Osteoblast (primary cell): ENCODE measurements at regions not wholly inside any gene's neighbourhood (a gene's known extent, or its start where the extent isn't known, plus 50 kb on each side); places are given as distances from the start of the nearest gene placed in this dataset.

Experiments used
- DNase-seq: peaks from one replicate; pipeline ENCODE4 v3.0.0; 2011; ENCODE audit warnings: low spot score, mixed read lengths; ENCODE audit not compliant: insufficient read length; ENCODE audit errors: missing footprints
- H2AFZ ChIP-seq: 2 replicates; pipeline ENCODE4 v1.6.0; 2011; ENCODE audit warnings: mild to moderate bottlenecking, low read length
- H3K27ac ChIP-seq: 2 replicates; pipeline ENCODE4 v1.5.1; 2011; ENCODE audit warnings: mild to moderate bottlenecking, low read depth, low read length, moderate library complexity
- H3K27me3 ChIP-seq: 2 replicates; pipeline ENCODE4 v1.6.0; 2012; ENCODE audit warnings: mild to moderate bottlenecking, control low read depth, inconsistent platforms, low read length, moderate library complexity; ENCODE audit not compliant: insufficient read depth
- H3K36me3 ChIP-seq: 2 replicates; pipeline ENCODE4 v1.5.1; 2011; ENCODE audit warnings: mild to moderate bottlenecking, low read length, control low read depth, moderate library complexity; ENCODE audit not compliant: insufficient read depth
- H3K4me1 ChIP-seq: 2 replicates; pipeline ENCODE4 v1.5.1; 2011; ENCODE audit warnings: mild to moderate bottlenecking, low read length, control low read depth, moderate library complexity; ENCODE audit not compliant: insufficient read depth
- H3K4me2 ChIP-seq: 2 replicates; pipeline ENCODE4 v1.6.0; 2011; ENCODE audit warnings: mild to moderate bottlenecking, low read length; ENCODE audit not compliant: insufficient read depth
- H3K4me3 ChIP-seq: fragments of 200-600 bp; sonication (generic); 3 replicates; pipeline ENCODE4 v1.5.1; 2012; ENCODE audit warnings: mild to moderate bottlenecking, low read length, inconsistent platforms; ENCODE audit not compliant: insufficient read depth
- H3K79me2 ChIP-seq: 2 replicates; pipeline ENCODE4 v1.6.0; 2012; ENCODE audit warnings: mild to moderate bottlenecking, low read length, control low read depth, inconsistent platforms; ENCODE audit not compliant: insufficient read depth
- H3K9me3 ChIP-seq: 2 replicates; pipeline ENCODE4 v1.5.1; 2011; ENCODE audit warnings: low read depth, low read length, control low read depth
- H4K20me1 ChIP-seq: 2 replicates; pipeline ENCODE4 v1.6.0; 2012; ENCODE audit warnings: mild to moderate bottlenecking, low read length, control low read depth; ENCODE audit not compliant: insufficient read depth
- TF ChIP-seq, protein P1 (sequence below): IDR thresholded peaks from 2 replicates; pipeline ENCODE4 v1.5.1; 2011; ENCODE audit warnings: mild to moderate bottlenecking, low read depth, low read length, moderate library complexity; ENCODE audit errors: extremely low read depth

DNA sequence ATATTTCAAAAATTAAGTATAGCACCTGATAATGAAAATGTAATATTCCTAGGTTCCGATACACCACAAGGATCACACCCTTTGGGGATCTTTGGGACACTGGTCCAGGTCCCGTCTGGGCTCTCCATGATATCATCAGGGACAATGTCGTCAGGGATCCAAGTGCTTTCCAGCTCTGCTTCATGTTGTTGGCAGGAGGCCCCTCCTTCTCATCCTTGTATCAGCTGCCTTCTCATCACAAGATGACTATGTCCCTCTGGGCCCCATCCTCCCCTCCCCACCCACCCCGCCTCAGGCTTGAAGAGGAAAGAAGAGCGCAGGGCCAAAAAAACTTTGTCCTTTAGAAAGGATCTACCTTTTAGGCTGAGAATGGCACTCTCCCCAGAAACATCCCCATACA lies 128.3 kb upstream of the KLF3 start:
- Histone ChIP-seq H3K27me3 (peaks cover 5% of the 10 kb centered on the region), H3K4me1 (no peaks in the 10 kb centered on the region), H3K4me3 (no peak overlapping the region), H4K20me1 (no peaks in the 10 kb centered on the region), H3K79me2 (no peaks in the 10 kb centered on the region), H2AFZ (no peak overlapping the region), H3K27ac (no peak overlapping the region), H3K9me3 (no peaks in the 10 kb centered on the region), H3K36me3 (no peaks in the 10 kb centered on the region), H3K4me2 (no peak overlapping the region)
- DNase-seq: no peak
- TF ChIP-seq, protein P1, sequence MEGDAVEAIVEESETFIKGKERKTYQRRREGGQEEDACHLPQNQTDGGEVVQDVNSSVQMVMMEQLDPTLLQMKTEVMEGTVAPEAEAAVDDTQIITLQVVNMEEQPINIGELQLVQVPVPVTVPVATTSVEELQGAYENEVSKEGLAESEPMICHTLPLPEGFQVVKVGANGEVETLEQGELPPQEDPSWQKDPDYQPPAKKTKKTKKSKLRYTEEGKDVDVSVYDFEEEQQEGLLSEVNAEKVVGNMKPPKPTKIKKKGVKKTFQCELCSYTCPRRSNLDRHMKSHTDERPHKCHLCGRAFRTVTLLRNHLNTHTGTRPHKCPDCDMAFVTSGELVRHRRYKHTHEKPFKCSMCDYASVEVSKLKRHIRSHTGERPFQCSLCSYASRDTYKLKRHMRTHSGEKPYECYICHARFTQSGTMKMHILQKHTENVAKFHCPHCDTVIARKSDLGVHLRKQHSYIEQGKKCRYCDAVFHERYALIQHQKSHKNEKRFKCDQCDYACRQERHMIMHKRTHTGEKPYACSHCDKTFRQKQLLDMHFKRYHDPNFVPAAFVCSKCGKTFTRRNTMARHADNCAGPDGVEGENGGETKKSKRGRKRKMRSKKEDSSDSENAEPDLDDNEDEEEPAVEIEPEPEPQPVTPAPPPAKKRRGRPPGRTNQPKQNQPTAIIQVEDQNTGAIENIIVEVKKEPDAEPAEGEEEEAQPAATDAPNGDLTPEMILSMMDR: no peak

DNA sequence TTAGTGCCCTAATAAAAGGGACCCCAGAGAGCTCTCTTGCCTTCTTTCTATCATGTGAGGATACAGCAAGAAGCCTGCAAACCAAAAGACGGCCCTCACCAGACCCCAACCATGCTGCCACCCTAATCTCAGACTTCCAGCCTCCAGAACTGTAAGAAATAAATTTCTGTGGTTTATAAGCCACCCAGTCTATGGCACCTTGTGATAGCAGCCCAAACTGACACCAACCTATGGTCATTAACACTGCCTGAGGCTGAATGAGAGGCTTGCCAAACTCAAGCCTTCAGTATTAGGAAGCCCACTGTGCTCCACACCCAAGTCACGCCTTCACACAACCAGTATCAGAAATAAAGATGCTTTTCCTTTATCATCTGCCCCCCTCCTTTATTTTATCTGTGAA lies 127.3 kb upstream of the KLF3 start:
- Histone ChIP-seq H3K4me3 (no peak overlapping the region), H3K4me2 (no peak overlapping the region), H4K20me1 (no peaks in the 10 kb centered on the region), H3K9me3 (no peaks in the 10 kb centered on the region), H3K79me2 (no peaks in the 10 kb centered on the region), H3K36me3 (no peaks in the 10 kb centered on the region), H3K27me3 (peaks cover 5% of the 10 kb centered on the region), H3K27ac (no peak overlapping the region), H2AFZ (no peak overlapping the region), H3K4me1 (no peaks in the 10 kb centered on the region)
- no peak for DNase-seq
- TF ChIP-seq, protein P1: no peak

DNA sequence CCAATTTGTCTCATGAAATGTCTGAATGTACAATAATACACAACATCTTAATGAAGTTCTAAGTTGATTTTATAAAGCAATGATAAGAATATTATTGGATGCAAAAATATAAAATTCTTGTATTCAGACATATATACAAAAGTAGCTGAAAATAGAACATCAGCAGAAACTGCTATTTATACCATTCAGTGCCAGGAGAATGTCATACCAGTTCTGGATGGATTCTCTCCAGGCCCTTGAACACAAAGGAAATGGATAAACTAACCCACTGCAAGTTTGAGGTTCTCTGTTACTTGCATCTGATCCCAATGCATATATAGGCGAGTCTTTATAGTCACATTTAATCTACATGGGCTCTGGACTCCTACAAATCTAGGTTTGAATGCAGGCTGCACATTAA lies 126.3 kb upstream of the KLF3 start:
- DNase-seq: no peak
- H3K4me1 ChIP-seq: no peaks in the 10 kb centered on the region
- no peak overlapping the region for H2AFZ ChIP-seq
- H4K20me1 ChIP-seq: no peaks in the 10 kb centered on the region
- H3K36me3 ChIP-seq: no peaks in the 10 kb centered on the region
- H3K9me3 ChIP-seq: no peaks in the 10 kb centered on the region
- H3K27me3 ChIP-seq: peaks cover 10% of the 10 kb centered on the region
- H3K4me3 ChIP-seq: no peak overlapping the region
- TF ChIP-seq, protein P1: no peak
- no peaks in the 10 kb centered on the region for H3K79me2 ChIP-seq
- H3K4me2 ChIP-seq: no peak overlapping the region
- no peak overlapping the region for H3K27ac ChIP-seq

DNA sequence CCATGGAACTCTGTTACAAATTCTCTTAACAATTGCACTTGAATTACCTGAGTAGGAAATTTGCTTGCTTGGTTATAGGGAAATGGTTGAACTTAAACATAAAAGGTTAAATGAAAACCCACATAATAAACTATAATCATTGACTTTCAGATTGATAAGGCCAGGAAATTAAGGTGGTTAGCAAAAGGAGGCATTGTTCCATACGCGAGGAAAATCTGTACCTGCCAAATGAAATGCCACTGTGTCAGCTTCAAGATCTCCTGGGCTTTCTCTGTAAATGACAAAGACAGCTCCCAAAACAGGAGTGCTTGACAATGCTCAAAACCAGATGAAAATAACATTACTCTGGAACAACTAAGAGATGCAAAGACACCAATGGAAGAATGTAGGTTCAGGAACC lies 125.5 kb upstream of the KLF3 start:
- H3K4me2 ChIP-seq: no peak overlapping the region
- TF ChIP-seq, protein P1: no peak
- H3K4me1 ChIP-seq: no peaks in the 10 kb centered on the region
- no peak for DNase-seq
- H2AFZ ChIP-seq: no peak overlapping the region
- H3K4me3 ChIP-seq: no peak overlapping the region
- H3K27me3 ChIP-seq: peaks cover 13% of the 10 kb centered on the region
- H3K36me3 ChIP-seq: no peaks in the 10 kb centered on the region
- no peak overlapping the region for H3K27ac ChIP-seq
- H3K79me2 ChIP-seq: no peaks in the 10 kb centered on the region
- H4K20me1 ChIP-seq: no peaks in the 10 kb centered on the region
- H3K9me3 ChIP-seq: no peaks in the 10 kb centered on the region
